Hematopoietic multipotent progenitor cell treated with erythropoietin and hydrocortisone succinate and interleukin-3 and kit ligand, for 4 days (in vitro differentiated cells): ENCODE measurements at regions not wholly inside any gene's neighbourhood (a gene's known extent, or its start where the extent isn't known, plus 50 kb on each side); places are given as distances from the start of the nearest gene placed in this dataset.

Experiments
- DNase-seq: peaks from one replicate; pipeline ENCODE4 v3.0.0-alpha.2; 2015

- no peak for DNase-seq
Measured at GRCh38 chr5:167673942-167674341, 617.5 kb upstream of the WWC1 start.

DNA sequence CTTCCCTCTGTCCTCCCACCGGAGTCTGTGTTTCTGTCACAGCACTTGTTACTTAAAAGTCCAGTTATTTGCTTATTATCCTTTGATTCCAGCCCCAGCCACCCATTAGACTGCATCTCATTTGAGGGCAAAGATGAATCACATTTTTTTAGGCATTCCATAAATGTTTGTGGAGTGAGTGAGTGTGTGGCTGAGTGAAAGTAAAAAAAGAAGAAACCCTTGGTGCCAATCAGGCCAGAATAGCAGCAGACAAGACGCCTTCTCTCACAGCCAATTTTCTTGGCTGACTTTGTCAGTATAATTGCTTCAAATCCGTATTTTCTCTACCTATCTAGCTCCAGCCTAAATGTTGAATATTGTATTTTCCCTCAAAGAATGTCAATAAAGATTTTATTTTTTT lies 613.0 kb upstream of the WWC1 start:
- DNase-seq: no peak

GRCh38 chr5:167684251-167684650 lies 607.2 kb upstream of the WWC1 start:
- no peak for DNase-seq

GRCh38 chr5:167688341-167689130 lies 602.9 kb upstream of the WWC1 start:
- DNase-seq: no peak

DNA sequence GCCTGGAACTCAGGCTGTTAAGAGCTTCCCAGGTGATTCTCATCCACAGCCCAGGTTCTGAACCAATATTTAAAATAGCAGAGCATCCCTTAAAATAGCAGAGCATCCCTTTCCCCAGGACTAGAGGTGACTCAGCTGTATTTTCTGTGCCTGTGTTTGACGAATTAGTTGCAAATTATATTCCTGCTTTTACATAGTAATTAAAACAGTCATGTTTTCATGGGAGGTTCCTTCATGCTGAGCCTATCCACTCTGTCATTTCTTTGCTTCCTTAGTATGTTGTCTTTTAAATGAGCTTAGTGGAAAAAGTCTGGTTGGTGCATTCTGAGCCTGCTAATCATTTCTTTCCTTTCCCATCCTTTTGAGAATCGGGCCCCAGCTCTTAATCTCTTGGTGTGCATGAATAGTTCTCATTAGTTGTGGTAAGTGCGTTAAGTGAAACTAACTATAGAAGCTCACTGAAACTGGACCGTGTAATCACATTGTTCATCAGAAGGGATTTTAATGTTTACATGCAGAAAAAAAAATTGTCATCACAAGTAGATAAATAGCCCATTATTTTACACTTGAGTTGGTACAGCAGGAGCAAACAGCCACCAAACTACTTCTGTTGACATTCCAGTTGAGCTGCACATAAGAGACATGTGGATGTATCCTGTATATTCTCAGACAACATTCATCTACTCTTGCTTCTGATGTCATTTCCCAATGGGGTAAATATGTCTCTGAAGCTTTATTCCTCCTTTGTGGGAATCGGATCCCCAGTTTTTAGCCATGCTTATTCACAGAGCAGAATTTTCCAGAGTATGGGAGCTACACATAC lies 596.9 kb upstream of the WWC1 start:
- DNase-seq: no peak

- DNase-seq: no peak
Measured at GRCh38 chr5:167696558-167697314, 594.7 kb upstream of the WWC1 start.

- DNase-seq: no peak
Measured at GRCh38 chr5:167699432-167699831, 592.0 kb upstream of the WWC1 start.

DNA sequence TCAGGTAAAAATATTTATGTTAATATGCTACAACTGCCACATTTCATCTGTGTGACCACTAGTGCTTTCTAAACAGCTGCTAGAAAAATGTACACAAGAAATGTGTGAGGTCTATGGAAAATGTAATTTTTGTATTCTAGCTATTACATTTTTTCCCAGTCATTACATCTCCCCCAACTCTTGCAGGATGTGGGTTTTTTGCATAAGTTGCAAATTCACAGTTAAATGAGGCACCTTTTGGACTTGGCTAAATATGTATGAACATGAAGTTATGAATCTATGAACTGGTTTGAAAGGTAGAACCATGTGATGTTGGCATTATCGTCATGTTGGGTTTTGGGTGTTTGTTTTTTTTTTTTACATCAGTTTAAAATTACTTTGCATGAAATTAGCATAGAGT lies 590.4 kb upstream of the WWC1 start:
- no peak for DNase-seq

- no peak for DNase-seq
Measured at GRCh38 chr5:167702014-167702413, 589.4 kb upstream of the WWC1 start.

GRCh38 chr5:167708449-167708848 lies 583.0 kb upstream of the WWC1 start:
- no peak for DNase-seq

GRCh38 chr5:167709625-167710024 lies 581.8 kb upstream of the WWC1 start:
- no peak for DNase-seq

DNA sequence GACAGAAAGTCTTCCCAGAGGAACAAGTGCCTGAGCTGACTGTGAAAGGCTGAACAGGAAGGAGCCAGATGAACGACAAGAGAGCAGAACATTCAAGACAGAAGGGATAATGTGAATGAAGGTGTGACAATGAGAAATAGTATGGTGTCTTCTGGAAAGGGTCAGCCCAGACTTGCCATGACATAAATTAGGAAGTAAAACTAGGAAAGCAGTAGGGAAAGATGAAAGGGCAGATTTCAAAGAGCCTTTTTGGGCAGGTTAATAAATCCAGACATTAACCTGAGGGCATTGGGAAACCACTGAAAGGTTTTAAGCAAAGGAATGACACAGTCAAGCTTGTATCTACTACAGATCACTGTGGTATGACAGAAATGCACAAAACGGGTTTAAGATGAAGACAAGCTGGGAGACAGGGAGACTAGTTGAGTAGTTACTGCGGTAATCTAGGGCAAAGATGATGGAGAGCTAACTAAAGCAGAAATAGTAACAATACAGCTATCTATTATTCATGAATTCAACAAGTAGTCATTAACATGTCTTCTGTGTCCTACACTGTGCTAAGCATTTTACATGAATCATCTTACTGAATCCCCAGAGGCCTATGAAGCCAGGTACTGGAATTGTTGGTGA lies 580.9 kb upstream of the WWC1 start:
- DNase-seq: no peak

- DNase-seq: no peak
Measured at GRCh38 chr5:167712986-167713585, 578.4 kb upstream of the WWC1 start.

DNA sequence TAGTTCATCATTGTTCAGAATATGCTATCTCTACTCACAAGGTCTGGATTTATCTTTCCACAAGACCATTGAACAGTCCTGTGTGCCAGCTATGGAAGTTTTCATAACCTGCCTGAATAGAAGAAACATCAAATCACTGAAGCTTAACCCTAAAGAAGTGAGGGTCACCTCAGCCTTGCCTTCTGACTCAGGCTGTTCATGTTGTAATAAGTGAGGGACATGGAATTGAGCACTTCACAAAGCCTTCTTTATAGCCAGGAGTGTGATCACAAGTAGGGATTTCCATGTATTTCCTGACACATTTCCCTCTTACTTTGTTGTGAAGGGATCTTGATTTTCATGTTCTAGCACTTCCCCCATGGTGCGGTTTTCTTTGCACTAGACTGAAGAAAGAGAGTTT lies 577.5 kb upstream of the WWC1 start:
- no peak for DNase-seq

GRCh38 chr5:167716126-167716775 lies 575.2 kb upstream of the WWC1 start:
- DNase-seq: no peak

- no peak for DNase-seq
Measured at GRCh38 chr5:167720259-167720658, 571.2 kb upstream of the WWC1 start.

DNA sequence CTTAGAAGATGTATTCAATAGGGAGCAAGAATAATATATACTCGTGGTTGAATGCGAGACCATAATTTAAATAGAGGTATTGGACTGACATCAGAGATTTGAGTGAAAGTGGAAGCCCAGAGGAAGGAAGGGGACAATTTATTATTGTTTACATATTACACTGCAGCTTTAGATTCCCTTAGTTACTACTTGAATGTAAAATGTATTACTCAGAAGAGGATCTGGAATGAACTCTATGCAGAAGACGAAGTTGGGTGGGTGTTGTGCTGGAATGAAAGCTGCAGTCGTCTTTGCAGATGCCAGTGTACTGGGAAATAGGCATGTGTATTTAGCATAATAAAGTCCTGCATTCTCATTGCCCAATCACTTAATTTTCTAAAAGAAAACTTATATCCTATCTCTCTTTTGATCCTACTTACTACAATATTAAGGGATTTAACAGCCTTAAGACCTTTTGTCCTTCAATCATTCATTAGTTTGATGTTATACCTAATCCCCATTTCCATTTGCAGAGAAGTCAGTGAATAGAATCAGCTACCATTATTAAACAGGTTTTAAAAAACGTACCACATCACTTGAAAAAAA lies 570.7 kb upstream of the WWC1 start:
- no peak for DNase-seq

GRCh38 chr5:167721926-167722440 lies 569.5 kb upstream of the WWC1 start:
- no peak for DNase-seq

DNA sequence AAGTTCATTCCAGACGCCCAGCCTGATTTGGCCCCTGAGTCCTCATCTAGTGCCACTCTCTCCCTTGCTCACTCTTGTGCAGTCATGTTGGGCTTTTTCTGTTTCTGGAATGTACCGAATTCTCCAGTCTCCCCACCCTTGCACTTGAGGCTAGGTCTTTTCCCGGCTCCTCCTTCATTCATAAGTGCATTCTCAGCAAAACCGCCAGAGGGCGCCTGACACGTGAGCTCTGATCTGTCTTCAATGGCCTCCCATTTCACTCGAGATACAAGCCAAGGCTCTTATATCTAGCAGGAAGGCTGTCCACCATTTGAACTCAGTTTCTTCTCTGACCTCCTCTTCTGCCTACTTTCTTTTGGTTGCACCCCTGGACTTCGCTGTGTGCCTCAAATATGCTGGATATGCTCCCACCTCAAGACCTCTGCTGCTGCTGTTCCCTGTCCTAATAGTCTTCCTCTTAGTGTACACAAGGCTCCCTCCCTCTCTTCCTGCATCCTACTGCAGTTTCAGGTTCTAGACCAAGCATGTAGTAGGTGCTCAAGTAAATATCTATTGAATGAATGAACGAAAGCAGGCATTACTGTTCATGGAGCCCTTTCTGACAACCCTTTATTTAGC lies 568.1 kb upstream of the WWC1 start:
- DNase-seq: peak; percentile 85

DNA sequence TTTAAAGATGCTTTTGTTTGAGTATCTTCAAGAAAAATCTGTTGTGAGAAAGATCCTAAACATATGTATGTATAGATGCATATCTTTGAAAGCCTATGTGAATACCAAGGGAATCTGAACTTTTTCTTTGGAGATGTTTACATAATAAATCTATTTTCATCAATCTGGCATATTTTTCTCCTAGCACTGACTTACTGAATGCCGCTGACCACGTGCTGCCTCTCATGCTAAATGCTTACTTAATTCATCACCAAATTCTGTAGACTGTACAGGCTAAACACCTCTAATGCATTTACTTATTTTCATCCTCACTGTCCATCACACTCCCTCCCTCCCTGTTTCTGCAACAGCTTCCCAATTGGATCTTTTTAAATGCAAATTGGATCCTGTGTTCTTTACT lies 566.2 kb upstream of the WWC1 start:
- DNase-seq: no peak

DNA sequence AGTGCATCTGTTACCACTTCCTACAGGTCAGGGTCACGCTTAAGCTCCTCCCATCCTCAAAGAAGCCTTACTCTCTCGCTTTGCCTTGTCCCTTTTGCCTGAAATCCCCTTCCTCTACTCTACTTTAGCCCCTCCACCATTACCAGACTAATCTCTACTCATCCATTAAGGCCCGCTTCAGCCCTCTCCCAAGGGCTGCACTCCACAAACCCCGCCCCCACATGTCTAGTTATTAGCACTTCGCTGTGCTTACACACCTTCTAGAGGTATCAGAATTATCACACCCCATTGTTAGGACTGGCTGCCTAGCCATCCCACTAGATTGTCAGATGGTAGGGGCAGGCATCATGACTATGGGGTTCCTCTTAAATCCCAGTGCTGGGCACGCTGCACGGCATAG lies 565.7 kb upstream of the WWC1 start:
- DNase-seq: no peak
